A549 (cell line): ENCODE measurements at regions not wholly inside any gene's neighbourhood (a gene's known extent, or its start where the extent isn't known, plus 50 kb on each side); places are given as distances from the start of the nearest gene placed in this dataset.
A peak's percentile ranks its signal among the peaks of the same experiment; 100 is the strongest.
"Not testable (repeated sequence)": the region's sequence is repeated elsewhere in the genome, so short reads cannot be mapped to it uniquely, and the experiment has no call there.

Source experiments
- ATAC-seq, 2 experiments: fragments of 200-7000 bp in 1 of 2; fragments of >200 bp in 1 of 2; cut with Nextera tagmentation in 1 of 2; cut with Tn5 transposase in 1 of 2; 3 replicates each; pipeline versions ENCODE4 v1.8.0 to v1.9.1; 2018 to 2020; ENCODE audit warnings: mild to moderate bottlenecking in 1 of 2, moderate library complexity in 1 of 2
- CTCF ChIA-PET: fragments of 300-600 bp; sonication (Branson Sonifier 250); formaldehyde crosslinking; extraction: SDS; loops from one replicate; lab custom pipeline; 2021; ENCODE audit warnings: antibody characterized with exemption, inconsistent platforms; lab: Yijun Ruan, JAX
- POLR2A ChIA-PET: fragments of 350-600 bp; formaldehyde crosslinking; extraction: SDS; loops from one replicate; lab custom pipeline; 2021; ENCODE audit warnings: antibody characterized with exemption, inconsistent platforms; lab: Yijun Ruan, JAX
- DNase-seq, 2 experiments: peaks; one replicate each; pipeline versions ENCODE4 v3.0.0 to v3.0.0-alpha.2; 2011 to 2016; ENCODE audit warnings: low read depth in 1 of 2, low spot score in 1 of 2
- FAIRE-seq: peaks from 2 replicates; lab custom pipeline; 2011; peaks lifted over from hg19 to GRCh38; lab: Jason Lieb, UNC
- H3K27ac ChIP-seq, 2 experiments: fragments of >200 bp; sonication (Bioruptor Twin); formaldehyde crosslinking; 3 replicates each; pipeline ENCODE4 v1.5.1; 2016 to 2017
- H3K4me1 ChIP-seq: fragments of >200 bp; sonication (Bioruptor Twin); formaldehyde crosslinking; 3 replicates; pipeline ENCODE4 v1.6.1; 2016
- H3K4me2 ChIP-seq: fragments of >200 bp; sonication (Bioruptor Twin); formaldehyde crosslinking; 3 replicates; pipeline ENCODE4 v1.6.1; 2016
- H3K4me3 ChIP-seq: fragments of >200 bp; sonication (Bioruptor Twin); formaldehyde crosslinking; 3 replicates; pipeline ENCODE4 v1.5.1; 2016
- H3K9me3 ChIP-seq: fragments of >200 bp; sonication (Bioruptor Twin); formaldehyde crosslinking; 3 replicates; pipeline ENCODE4 v1.6.1; 2016
- BHLHE40 ChIP-seq: IDR thresholded peaks from 2 replicates; pipeline ENCODE4 v1.6.1; 2012; ENCODE audit warnings: low read depth, low read length, inconsistent platforms
- CEBPB ChIP-seq, 2 experiments: fragments of >200 bp in 1 of 2; sonication (Bioruptor Twin) in 1 of 2; formaldehyde crosslinking in 1 of 2; IDR thresholded peaks; 2 replicates each; pipeline ENCODE4 v1.6.1; 2012 to 2016
- CHD2 ChIP-seq: fragments of 150-350 bp; IDR thresholded peaks from 2 replicates; pipeline ENCODE4 v1.6.1; 2014; ENCODE audit warnings: low read length; ENCODE audit not compliant: partially characterized antibody
- EP300 ChIP-seq, 2 experiments: fragments of >200 bp; sonication (Bioruptor Twin); formaldehyde crosslinking; IDR thresholded peaks; 2 replicates in 1 of 2; 3 replicates in 1 of 2; pipeline ENCODE4 v1.6.1; 2016 to 2017
- FOSB ChIP-seq: fragments of 250-450 bp; sonication (Bioruptor Pico); IDR thresholded peaks from 2 replicates; pipeline ENCODE4 v1.5.0; 2020; ENCODE audit warnings: mild to moderate bottlenecking, moderate library complexity
- HOXB5 ChIP-seq: fragments of 250-450 bp; sonication (Bioruptor Pico); IDR thresholded peaks from 2 replicates; pipeline ENCODE4 v1.5.0; 2020; ENCODE audit warnings: mild to moderate bottlenecking, moderate library complexity
- JUNB ChIP-seq: fragments of >200 bp; sonication (Bioruptor Twin); formaldehyde crosslinking; IDR thresholded peaks from 2 replicates; pipeline ENCODE4 v1.6.1; 2016
- KDM1A ChIP-seq: fragments of 200-600 bp; sonication (generic); IDR thresholded peaks from 2 replicates; pipeline ENCODE4 v1.6.1; 2016; ENCODE audit warnings: low read depth, mild to moderate bottlenecking
- NFE2L2 ChIP-seq: fragments of 150-350 bp; conservative IDR thresholded peaks from 2 replicates; pipeline ENCODE4 v1.6.1; 2014; ENCODE audit warnings: low read length
- NPAS2 ChIP-seq: fragments of 250-450 bp; sonication (Bioruptor Pico); IDR thresholded peaks from 2 replicates; pipeline ENCODE4 v1.8.0; 2022; ENCODE audit warnings: mild to moderate bottlenecking, moderate library complexity, borderline replicate concordance
- RCOR1 ChIP-seq: fragments of 150-350 bp; IDR thresholded peaks from 2 replicates; pipeline ENCODE4 v1.6.1; 2014; ENCODE audit warnings: antibody characterized with exemption, low read length, low read depth
- RFX5 ChIP-seq: fragments of 450-650 bp; IDR thresholded peaks from 2 replicates; pipeline ENCODE4 v1.7.1; 2014; ENCODE audit warnings: antibody characterized with exemption, mild to moderate bottlenecking, moderate library complexity
- SREBF2 ChIP-seq: fragments of 450-650 bp; IDR thresholded peaks from 2 replicates; pipeline ENCODE4 v1.6.1; 2014; ENCODE audit warnings: mild to moderate bottlenecking, moderate library complexity
- ZC3H11A ChIP-seq: fragments of 450-650 bp; IDR thresholded peaks from 2 replicates; pipeline ENCODE4 v1.6.1; 2014; ENCODE audit warnings: antibody characterized with exemption, mild to moderate bottlenecking
- ZNF302 ChIP-seq: fragments of 250-450 bp; sonication (Bioruptor Pico); IDR thresholded peaks from 2 replicates; pipeline ENCODE4 v1.9.0; 2021; ENCODE audit warnings: inconsistent platforms, mild to moderate bottlenecking, moderate library complexity
- ZSCAN20 ChIP-seq: fragments of 250-450 bp; sonication (Bioruptor Pico); IDR thresholded peaks from 2 replicates; pipeline ENCODE4 v1.8.0; 2022; ENCODE audit warnings: mild to moderate bottlenecking, moderate library complexity
- WGBS: methylation state at CpG from one replicate; pipeline ENCODE4 v1.1.6; 2017; ENCODE audit errors: missing lambda C conversion rate; 5-methylcytosine and 5-hydroxymethylcytosine counted together
- TF ChIP-seq, protein P1 (sequence below): fragments of 450-650 bp; IDR thresholded peaks from 2 replicates; pipeline ENCODE4 v1.6.1; 2014; ENCODE audit warnings: antibody characterized with exemption
- TF ChIP-seq, protein P2 (sequence below): fragments of 200-600 bp; sonication (generic); IDR thresholded peaks from 2 replicates; pipeline ENCODE4 v1.6.1; 2016; ENCODE audit warnings: antibody characterized with exemption, mild to moderate bottlenecking, moderate library complexity
- TF ChIP-seq, protein P3 (sequence below): fragments of >200 bp; sonication (Bioruptor Twin); formaldehyde crosslinking; IDR thresholded peaks from 2 replicates; pipeline ENCODE4 v1.6.1; 2016
- TF ChIP-seq, protein P4 (sequence below): fragments of 150-350 bp; IDR thresholded peaks from 2 replicates; pipeline ENCODE4 v1.6.1; 2014; ENCODE audit warnings: low read depth, mild to moderate bottlenecking, low read length
- TF ChIP-seq, protein P5 (sequence below): fragments of 250-450 bp; sonication (Bioruptor Pico); IDR thresholded peaks from 2 replicates; pipeline ENCODE4 v1.5.0; 2020; ENCODE audit warnings: low read depth, mild to moderate bottlenecking, moderate library complexity

DNA sequence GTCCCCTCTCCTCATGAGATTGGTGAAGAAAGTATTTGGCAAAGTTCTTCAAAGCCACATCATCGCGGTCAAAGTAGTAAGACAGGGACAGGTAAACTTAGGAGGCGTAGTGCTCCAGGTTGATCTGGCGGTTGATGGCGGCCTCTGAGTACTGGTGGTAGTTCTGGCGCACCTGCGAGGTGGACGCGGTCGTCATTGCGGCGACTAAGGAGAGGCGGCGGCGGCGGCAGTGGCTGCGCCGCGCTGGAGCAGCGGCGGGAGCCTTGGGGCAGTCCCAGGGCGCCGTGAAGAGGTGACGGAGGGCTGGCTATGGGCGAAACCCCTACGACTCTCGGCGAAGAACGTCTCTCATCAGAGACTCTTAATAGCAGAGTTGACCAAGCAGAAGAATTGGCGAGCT, 107.2 kb upstream of the UBE2E3 start:
- no peaks in the 10 kb centered on the region for H3K4me1 ChIP-seq
- CTCF ChIA-PET = no interaction called here
- H3K4me3 ChIP-seq = peak overlapping the region; percentile 31
- H3K9me3 ChIP-seq = no peaks in the 10 kb centered on the region
- WGBS = 17% methylated on average over 10 of the region's 30 CpGs
- peak; percentile 93 to 94 for ATAC-seq
- peak overlapping the region; percentile 79 for H3K4me2 ChIP-seq
- TF ChIP-seq, protein P1, sequence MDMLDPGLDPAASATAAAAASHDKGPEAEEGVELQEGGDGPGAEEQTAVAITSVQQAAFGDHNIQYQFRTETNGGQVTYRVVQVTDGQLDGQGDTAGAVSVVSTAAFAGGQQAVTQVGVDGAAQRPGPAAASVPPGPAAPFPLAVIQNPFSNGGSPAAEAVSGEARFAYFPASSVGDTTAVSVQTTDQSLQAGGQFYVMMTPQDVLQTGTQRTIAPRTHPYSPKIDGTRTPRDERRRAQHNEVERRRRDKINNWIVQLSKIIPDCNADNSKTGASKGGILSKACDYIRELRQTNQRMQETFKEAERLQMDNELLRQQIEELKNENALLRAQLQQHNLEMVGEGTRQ = no peak
- TF ChIP-seq HOXB5 (CRISPR knock-in tag) = no peak
- no peak for TF ChIP-seq RFX5
- no peak for TF ChIP-seq ZC3H11A
- no peak for TF ChIP-seq SREBF2
- no peak for TF ChIP-seq EP300 (IDR thresholded peaks at IDR 0.05)
- no peak for TF ChIP-seq CEBPB (IDR thresholded peaks at IDR 0.05)
- no peak for TF ChIP-seq KDM1A
- TF ChIP-seq, protein P2, sequence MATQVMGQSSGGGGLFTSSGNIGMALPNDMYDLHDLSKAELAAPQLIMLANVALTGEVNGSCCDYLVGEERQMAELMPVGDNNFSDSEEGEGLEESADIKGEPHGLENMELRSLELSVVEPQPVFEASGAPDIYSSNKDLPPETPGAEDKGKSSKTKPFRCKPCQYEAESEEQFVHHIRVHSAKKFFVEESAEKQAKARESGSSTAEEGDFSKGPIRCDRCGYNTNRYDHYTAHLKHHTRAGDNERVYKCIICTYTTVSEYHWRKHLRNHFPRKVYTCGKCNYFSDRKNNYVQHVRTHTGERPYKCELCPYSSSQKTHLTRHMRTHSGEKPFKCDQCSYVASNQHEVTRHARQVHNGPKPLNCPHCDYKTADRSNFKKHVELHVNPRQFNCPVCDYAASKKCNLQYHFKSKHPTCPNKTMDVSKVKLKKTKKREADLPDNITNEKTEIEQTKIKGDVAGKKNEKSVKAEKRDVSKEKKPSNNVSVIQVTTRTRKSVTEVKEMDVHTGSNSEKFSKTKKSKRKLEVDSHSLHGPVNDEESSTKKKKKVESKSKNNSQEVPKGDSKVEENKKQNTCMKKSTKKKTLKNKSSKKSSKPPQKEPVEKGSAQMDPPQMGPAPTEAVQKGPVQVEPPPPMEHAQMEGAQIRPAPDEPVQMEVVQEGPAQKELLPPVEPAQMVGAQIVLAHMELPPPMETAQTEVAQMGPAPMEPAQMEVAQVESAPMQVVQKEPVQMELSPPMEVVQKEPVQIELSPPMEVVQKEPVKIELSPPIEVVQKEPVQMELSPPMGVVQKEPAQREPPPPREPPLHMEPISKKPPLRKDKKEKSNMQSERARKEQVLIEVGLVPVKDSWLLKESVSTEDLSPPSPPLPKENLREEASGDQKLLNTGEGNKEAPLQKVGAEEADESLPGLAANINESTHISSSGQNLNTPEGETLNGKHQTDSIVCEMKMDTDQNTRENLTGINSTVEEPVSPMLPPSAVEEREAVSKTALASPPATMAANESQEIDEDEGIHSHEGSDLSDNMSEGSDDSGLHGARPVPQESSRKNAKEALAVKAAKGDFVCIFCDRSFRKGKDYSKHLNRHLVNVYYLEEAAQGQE = no peak
- no peak for TF ChIP-seq ZSCAN20
- TF ChIP-seq JUNB = no peak
- no peak for TF ChIP-seq BHLHE40
- TF ChIP-seq, protein P3, sequence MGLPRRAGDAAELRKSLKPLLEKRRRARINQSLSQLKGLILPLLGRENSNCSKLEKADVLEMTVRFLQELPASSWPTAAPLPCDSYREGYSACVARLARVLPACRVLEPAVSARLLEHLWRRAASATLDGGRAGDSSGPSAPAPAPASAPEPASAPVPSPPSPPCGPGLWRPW = no peak
- FAIRE-seq = no peak
- 0 out of 6 replicates have a peak overlapping the region, but pooled peaks of 1 of the 2 experiments have one; percentile 40 for H3K27ac ChIP-seq
- POLR2A ChIA-PET = no interaction called here
- peak; percentile 1 to 12 for DNase-seq

DNA sequence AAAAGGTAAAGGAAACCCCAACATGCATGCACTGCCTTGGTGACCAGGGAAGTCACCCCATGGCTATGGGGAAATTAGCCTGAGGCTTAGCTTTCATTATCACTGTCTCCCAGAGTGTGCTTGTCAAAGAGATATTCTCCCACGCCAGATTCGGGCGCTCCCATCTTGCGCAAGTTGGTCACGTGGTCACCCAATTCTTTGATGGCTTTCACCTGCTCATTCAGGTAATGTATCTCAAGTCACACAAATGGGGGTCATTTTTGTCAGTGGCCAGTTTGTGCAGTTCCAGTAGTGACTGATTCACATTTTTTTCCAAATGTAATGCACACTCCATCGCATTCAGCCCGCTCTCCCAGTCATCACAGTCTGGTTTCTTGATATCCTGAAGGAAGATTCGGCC, 107.6 kb upstream of the UBE2E3 start:
- H3K27ac ChIP-seq, H3K4me1 ChIP-seq, ATAC-seq, DNase-seq, POLR2A ChIA-PET, H3K9me3 ChIP-seq, FAIRE-seq: not testable (repeated sequence)
- 48% methylated on average over 8 of the region's 8 CpGs for WGBS
- H3K4me2 ChIP-seq = peak overlapping the region; percentile 79
- H3K4me3 ChIP-seq = peak overlapping the region; percentile 31; the same call in 2 of the 3 replicates
- TF ChIP-seq, protein P1 = peak; percentile 49; the same call in 1 of the 2 replicates
- CTCF ChIA-PET = interaction anchor here (0.8 kb wide), 1 partner anchor 38 kb away, joined by 3 read pairs; no protein-coding TSS in a partner anchor

DNA sequence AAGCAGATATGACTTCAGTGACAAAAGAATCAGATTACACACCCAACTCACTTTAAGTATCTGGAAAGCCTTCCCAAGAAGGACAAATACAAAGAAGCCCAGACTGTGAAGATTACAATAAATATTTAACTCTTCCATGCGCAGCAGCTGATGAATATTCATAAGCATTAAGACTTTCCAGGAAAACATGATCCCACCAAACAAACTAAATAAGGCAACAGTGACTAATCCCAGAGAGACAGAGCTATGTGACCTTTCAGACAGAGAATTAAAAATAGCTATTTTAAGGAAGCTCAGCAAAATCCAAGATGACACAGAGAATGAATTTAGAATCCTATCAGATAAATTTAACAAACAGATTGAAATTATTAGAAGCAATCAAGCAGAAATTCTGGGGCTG, 108.2 kb upstream of the UBE2E3 start:
- Histone ChIP-seq H3K27ac (no peak overlapping the region), H3K4me3 (no peak overlapping the region), H3K9me3 (no peaks in the 10 kb centered on the region), H3K4me1 (no peaks in the 10 kb centered on the region), H3K4me2 (peak overlapping the region; percentile 79; the same call in 2 of the 3 replicates)
- ATAC-seq (no peak), DNase-seq (no peak), FAIRE-seq (no peak)
- CTCF ChIA-PET = interaction anchor here (0.8 kb wide), 1 partner anchor 38 kb away, joined by 3 read pairs; no protein-coding TSS in a partner anchor
- POLR2A ChIA-PET = no interaction called here
- TF ChIP-seq NPAS2 (CRISPR knock-in tag) (no peak), RCOR1 (no peak), CHD2 (no peak), BHLHE40 (no peak), NFE2L2 (no peak), HOXB5 (CRISPR knock-in tag) (no peak), ZNF302 (CRISPR knock-in tag) (no peak), ZC3H11A (no peak), FOSB (no peak)
- TF ChIP-seq, protein P4, sequence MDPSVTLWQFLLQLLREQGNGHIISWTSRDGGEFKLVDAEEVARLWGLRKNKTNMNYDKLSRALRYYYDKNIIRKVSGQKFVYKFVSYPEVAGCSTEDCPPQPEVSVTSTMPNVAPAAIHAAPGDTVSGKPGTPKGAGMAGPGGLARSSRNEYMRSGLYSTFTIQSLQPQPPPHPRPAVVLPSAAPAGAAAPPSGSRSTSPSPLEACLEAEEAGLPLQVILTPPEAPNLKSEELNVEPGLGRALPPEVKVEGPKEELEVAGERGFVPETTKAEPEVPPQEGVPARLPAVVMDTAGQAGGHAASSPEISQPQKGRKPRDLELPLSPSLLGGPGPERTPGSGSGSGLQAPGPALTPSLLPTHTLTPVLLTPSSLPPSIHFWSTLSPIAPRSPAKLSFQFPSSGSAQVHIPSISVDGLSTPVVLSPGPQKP = no peak
- TF ChIP-seq, protein P5, sequence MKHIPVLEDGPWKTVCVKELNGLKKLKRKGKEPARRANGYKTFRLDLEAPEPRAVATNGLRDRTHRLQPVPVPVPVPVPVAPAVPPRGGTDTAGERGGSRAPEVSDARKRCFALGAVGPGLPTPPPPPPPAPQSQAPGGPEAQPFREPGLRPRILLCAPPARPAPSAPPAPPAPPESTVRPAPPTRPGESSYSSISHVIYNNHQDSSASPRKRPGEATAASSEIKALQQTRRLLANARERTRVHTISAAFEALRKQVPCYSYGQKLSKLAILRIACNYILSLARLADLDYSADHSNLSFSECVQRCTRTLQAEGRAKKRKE = no peak
- WGBS = 95% methylated on average over 1 of the region's 1 CpG
